Fibroblast of lung (primary cell): ENCODE measurements at regions not wholly inside any gene's neighbourhood (a gene's known extent, or its start where the extent isn't known, plus 50 kb on each side); places are given as distances from the start of the nearest gene placed in this dataset.
A peak's percentile ranks its signal among the peaks of the same experiment; 100 is the strongest.

Experiments used
- DNase-seq, 2 donors: peaks; one replicate each; pipeline versions ENCODE4 v3.0.0 to v3.0.0-alpha.2; 2010; ENCODE audit warnings: low read depth in 2 of 2
- H2AFZ ChIP-seq: 2 replicates; pipeline ENCODE4 v1.5.1; 2012; ENCODE audit warnings: low read length, control low read depth, inconsistent platforms
- H3K27ac ChIP-seq: 2 replicates; pipeline ENCODE4 v1.5.1; 2011; ENCODE audit warnings: low read length, control low read depth; ENCODE audit not compliant: insufficient read depth
- H3K27me3 ChIP-seq: 2 replicates; pipeline ENCODE4 v1.5.1; 2011; ENCODE audit warnings: mild to moderate bottlenecking, low read length; ENCODE audit not compliant: control insufficient read depth, insufficient read depth
- H3K36me3 ChIP-seq: 2 replicates; pipeline ENCODE4 v1.5.1; 2011; ENCODE audit warnings: low read length; ENCODE audit not compliant: control insufficient read depth, insufficient read depth
- H3K4me1 ChIP-seq: 2 replicates; pipeline ENCODE4 v1.5.1; 2011; ENCODE audit warnings: low read length; ENCODE audit not compliant: control insufficient read depth, insufficient read depth; ENCODE audit errors: extremely low read depth
- H3K4me2 ChIP-seq: 2 replicates; pipeline ENCODE4 v1.5.1; 2011; ENCODE audit warnings: low read length, control low read depth; ENCODE audit not compliant: insufficient read depth; ENCODE audit errors: extremely low read depth
- H3K4me3 ChIP-seq, 4 experiments: fragments of 200-600 bp in 1 of 4; sonication (generic) in 1 of 4; replicated peaks in 1 of 4; 2 replicates each; pipeline ENCODE4 v1.5.1; 2011 to 2016; ENCODE audit warnings: low read length in 4 of 4, low read depth in 3 of 4, mild to moderate bottlenecking in 3 of 4, control low read depth in 2 of 4, inconsistent platforms in 1 of 4, mixed read lengths in 1 of 4; ENCODE audit not compliant: insufficient read depth in 1 of 4; ENCODE audit errors: control extremely low read depth in 1 of 4
- H3K79me2 ChIP-seq: 2 replicates; pipeline ENCODE4 v1.5.1; 2012; ENCODE audit warnings: mild to moderate bottlenecking, low read length, inconsistent platforms; ENCODE audit not compliant: control insufficient read depth, insufficient read depth
- H3K9ac ChIP-seq: 2 replicates; pipeline ENCODE4 v1.5.1; 2011; ENCODE audit warnings: mild to moderate bottlenecking, low read length, control low read depth; ENCODE audit not compliant: insufficient read depth
- H3K9me3 ChIP-seq: 2 replicates; pipeline ENCODE4 v1.5.1; 2012; ENCODE audit warnings: low read depth, low read length; ENCODE audit not compliant: control insufficient read depth, insufficient read depth
- H4K20me1 ChIP-seq: 2 replicates; pipeline ENCODE4 v1.5.1; 2011; ENCODE audit warnings: low read length; ENCODE audit not compliant: control insufficient read depth, insufficient read depth; ENCODE audit errors: extremely low read depth
- CTCF ChIP-seq, 2 donors: IDR thresholded peaks in 1 of 2; conservative IDR thresholded peaks in 1 of 2; 1 replicate in 1 of 2; 2 replicates in 1 of 2; pipeline ENCODE4 v1.5.1; 2011 to 2012; ENCODE audit warnings: low read length in 2 of 2, control low read depth in 1 of 2, inconsistent platforms in 1 of 2, low read depth in 1 of 2, mild to moderate bottlenecking in 1 of 2
- EZH2 ChIP-seq: IDR thresholded peaks from 2 replicates; pipeline ENCODE4 v1.5.1; 2012; ENCODE audit warnings: low read length, control low read depth, mild to moderate bottlenecking; ENCODE audit errors: missing control alignments

GRCh38 chr12:77689510-77690086 is 141.1 kb upstream of the NAV3 start:
- Histone ChIP-seq H3K27ac (no peak overlapping the region), H3K4me2 (no peak overlapping the region), H3K79me2 (no peaks in the 10 kb centered on the region), H2AFZ (no peak overlapping the region), H3K9ac (no peak overlapping the region), H3K4me3 (no peak overlapping the region), H3K36me3 (no peaks in the 10 kb centered on the region), H3K27me3 (no peaks in the 10 kb centered on the region), H3K4me1 (no peaks in the 10 kb centered on the region), H3K9me3 (no peaks in the 10 kb centered on the region), H4K20me1 (no peaks in the 10 kb centered on the region)
- TF ChIP-seq CTCF (conservative IDR thresholded peaks at IDR 0.05 in 1 of 2, IDR thresholded peaks at IDR 0.05 in 1 of 2; ENCODE audit: low read depth in 1 of 2, low read length in 2 of 2) (no peak), EZH2 (no peak)
- no peak for DNase-seq

- TF ChIP-seq EZH2 (no peak), CTCF (conservative IDR thresholded peaks at IDR 0.05 in 1 of 2, IDR thresholded peaks at IDR 0.05 in 1 of 2; ENCODE audit: low read depth in 1 of 2, low read length in 2 of 2) (no peak)
- H3K27ac ChIP-seq, result no peak overlapping the region
These were observed 143.4 kb upstream of the NAV3 start for GRCh38 chr12:77687321-77687720.

GRCh38 chr12:77686760-77687159 is 143.9 kb upstream of the NAV3 start:
- Histone ChIP-seq H3K27ac (no peak overlapping the region), H3K27me3 (no peaks in the 10 kb centered on the region), H3K4me2 (no peak overlapping the region), H2AFZ (no peak overlapping the region), H3K4me3 (no peak overlapping the region), H3K9ac (no peak overlapping the region), H3K9me3 (no peaks in the 10 kb centered on the region), H3K4me1 (no peaks in the 10 kb centered on the region), H3K36me3 (no peaks in the 10 kb centered on the region), H3K79me2 (no peaks in the 10 kb centered on the region), H4K20me1 (no peaks in the 10 kb centered on the region)
- peak; percentile 23 to 63 for DNase-seq
- TF ChIP-seq EZH2 (no peak), CTCF (conservative IDR thresholded peaks at IDR 0.05 in 1 of 2, IDR thresholded peaks at IDR 0.05 in 1 of 2; ENCODE audit: low read depth in 1 of 2, low read length in 2 of 2) (peak; percentile 15 to 26)

More at GRCh38 chr12:77687321-77687720, 143.4 kb upstream of the NAV3 start:
- no peaks in the 10 kb centered on the region for H3K27me3 ChIP-seq
- no peaks in the 10 kb centered on the region for H4K20me1 ChIP-seq
- no peak overlapping the region for H3K9ac ChIP-seq
- no peak overlapping the region for H3K4me3 ChIP-seq
- no peaks in the 10 kb centered on the region for H3K4me1 ChIP-seq
- no peaks in the 10 kb centered on the region for H3K79me2 ChIP-seq
- no peaks in the 10 kb centered on the region for H3K36me3 ChIP-seq
- H3K4me2 ChIP-seq, result no peak overlapping the region
- no peak overlapping the region for H2AFZ ChIP-seq
- peak in 1 of 2 donors; percentile 67 for DNase-seq
- no peaks in the 10 kb centered on the region for H3K9me3 ChIP-seq
